Neural crest cell (in vitro differentiated cells): ENCODE measurements at regions not wholly inside any gene's neighbourhood (a gene's known extent, or its start where the extent isn't known, plus 50 kb on each side); places are given as distances from the start of the nearest gene placed in this dataset.

Experiments
- DNase-seq: peaks from one replicate; pipeline ENCODE4 v3.0.0; 2021; ENCODE audit warnings: low read depth, mixed read lengths, low spot score
- H3K27ac Mint-ChIP-seq: one replicate; pipeline ENCODE4 v1.8.0; 2021; ENCODE audit warnings: mild to moderate bottlenecking, mixed read lengths; ENCODE audit not compliant: unreplicated experiment
- H3K27me3 Mint-ChIP-seq: 2 replicates; pipeline ENCODE4 v1.8.0; 2021; ENCODE audit warnings: low read depth, mild to moderate bottlenecking, mixed read lengths
- H3K36me3 Mint-ChIP-seq: 2 replicates; pipeline ENCODE4 v1.8.0; 2021; ENCODE audit warnings: low read depth, mild to moderate bottlenecking, mixed read lengths
- H3K4me1 Mint-ChIP-seq: 2 replicates; pipeline ENCODE4 v1.8.0; 2021; ENCODE audit warnings: mixed read lengths
- H3K4me3 Mint-ChIP-seq: one replicate; pipeline ENCODE4 v1.8.0; 2021; ENCODE audit warnings: mild to moderate bottlenecking, mixed read lengths
- H3K9me3 Mint-ChIP-seq: 2 replicates; pipeline ENCODE4 v1.8.0; 2021; ENCODE audit warnings: mixed read lengths
- TF ChIP-seq, protein P1 (sequence below): fragments of 200-600 bp; sonication (generic); conservative IDR thresholded peaks from 2 replicates; pipeline ENCODE4 v1.5.0; 2021; ENCODE audit warnings: antibody characterized with exemption, mild to moderate bottlenecking

- TF ChIP-seq, protein P1, sequence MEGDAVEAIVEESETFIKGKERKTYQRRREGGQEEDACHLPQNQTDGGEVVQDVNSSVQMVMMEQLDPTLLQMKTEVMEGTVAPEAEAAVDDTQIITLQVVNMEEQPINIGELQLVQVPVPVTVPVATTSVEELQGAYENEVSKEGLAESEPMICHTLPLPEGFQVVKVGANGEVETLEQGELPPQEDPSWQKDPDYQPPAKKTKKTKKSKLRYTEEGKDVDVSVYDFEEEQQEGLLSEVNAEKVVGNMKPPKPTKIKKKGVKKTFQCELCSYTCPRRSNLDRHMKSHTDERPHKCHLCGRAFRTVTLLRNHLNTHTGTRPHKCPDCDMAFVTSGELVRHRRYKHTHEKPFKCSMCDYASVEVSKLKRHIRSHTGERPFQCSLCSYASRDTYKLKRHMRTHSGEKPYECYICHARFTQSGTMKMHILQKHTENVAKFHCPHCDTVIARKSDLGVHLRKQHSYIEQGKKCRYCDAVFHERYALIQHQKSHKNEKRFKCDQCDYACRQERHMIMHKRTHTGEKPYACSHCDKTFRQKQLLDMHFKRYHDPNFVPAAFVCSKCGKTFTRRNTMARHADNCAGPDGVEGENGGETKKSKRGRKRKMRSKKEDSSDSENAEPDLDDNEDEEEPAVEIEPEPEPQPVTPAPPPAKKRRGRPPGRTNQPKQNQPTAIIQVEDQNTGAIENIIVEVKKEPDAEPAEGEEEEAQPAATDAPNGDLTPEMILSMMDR: no peak
- H3K36me3 Mint-ChIP-seq: peaks cover 5% of the 10 kb centered on the region
- H3K4me1 Mint-ChIP-seq: peaks cover 51% of the 10 kb centered on the region
- no peak overlapping the region for H3K27ac Mint-ChIP-seq
- H3K9me3 Mint-ChIP-seq: peaks cover 6% of the 10 kb centered on the region
- no peak for DNase-seq
- H3K27me3 Mint-ChIP-seq: no peaks in the 10 kb centered on the region
- H3K4me3 Mint-ChIP-seq: no peak overlapping the region
Measured at GRCh38 chr2:8267721-8268120, 414.1 kb upstream of the ID2 start.

DNA sequence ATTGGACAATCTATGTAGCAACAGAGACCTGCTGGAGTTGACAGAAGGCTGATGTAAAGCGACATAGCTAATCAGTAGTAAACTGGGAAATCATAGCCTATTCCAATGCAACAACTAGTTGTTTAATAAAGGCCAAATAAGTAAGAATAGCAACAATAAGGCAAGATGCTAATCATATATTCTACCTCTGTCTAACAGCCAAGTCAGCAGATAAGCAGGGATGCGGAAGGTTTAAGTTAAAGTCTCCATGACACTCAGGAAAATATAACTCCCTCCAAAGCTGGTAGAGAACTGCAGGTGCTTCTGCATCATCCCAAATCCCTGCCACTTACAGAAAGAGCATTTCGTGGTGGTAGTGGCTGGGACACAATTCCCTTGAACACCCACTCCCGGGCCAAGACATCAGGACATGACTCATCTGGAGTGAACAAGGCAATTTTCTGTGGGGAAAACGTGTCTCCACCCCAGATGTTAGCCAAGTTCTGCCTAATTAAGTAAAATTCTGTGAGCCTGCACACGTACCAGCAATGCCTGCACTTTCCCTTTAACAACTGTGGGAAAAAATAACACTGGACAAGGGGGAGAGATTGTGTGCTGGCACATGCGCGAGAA is 413.6 kb upstream of the ID2 start:
- Mint-ChIP-seq H3K4me1 (peaks cover 45% of the 10 kb centered on the region), H3K36me3 (peaks cover 5% of the 10 kb centered on the region), H3K27me3 (no peaks in the 10 kb centered on the region), H3K9me3 (peaks cover 6% of the 10 kb centered on the region), H3K4me3 (no peak overlapping the region), H3K27ac (no peak overlapping the region)
- TF ChIP-seq, protein P1: no peak
- no peak for DNase-seq

GRCh38 chr2:8270699-8271098 is 411.2 kb upstream of the ID2 start:
- TF ChIP-seq, protein P1: no peak

DNA sequence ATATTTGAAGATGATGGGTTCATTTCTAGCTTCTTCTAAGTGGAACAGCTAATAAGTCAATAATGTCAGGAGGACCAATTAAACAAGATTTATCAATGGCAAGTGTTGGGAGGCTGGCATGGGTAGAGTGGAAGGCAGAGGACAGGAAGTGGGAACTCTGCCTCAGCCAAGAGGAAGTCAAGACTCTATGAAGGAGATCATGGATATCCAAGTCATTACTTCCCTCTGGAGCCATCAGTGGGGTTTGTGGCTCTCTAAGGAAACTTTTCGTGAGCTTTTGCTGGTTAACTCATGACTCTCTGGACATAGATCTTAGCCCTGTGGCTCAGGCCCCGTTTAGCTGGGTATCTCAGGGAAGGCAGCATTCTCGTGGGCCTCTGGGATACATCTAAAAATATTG is 410.4 kb upstream of the ID2 start:
- Mint-ChIP-seq H3K27ac (no peak overlapping the region), H3K9me3 (peaks cover 10% of the 10 kb centered on the region), H3K27me3 (no peaks in the 10 kb centered on the region), H3K36me3 (peaks cover 7% of the 10 kb centered on the region), H3K4me1 (peaks cover 18% of the 10 kb centered on the region), H3K4me3 (no peak overlapping the region)
- TF ChIP-seq, protein P1: no peak
- no peak for DNase-seq

More at GRCh38 chr2:8270699-8271098, 411.2 kb upstream of the ID2 start:
- no peak for DNase-seq
- H3K9me3 Mint-ChIP-seq: peaks cover 8% of the 10 kb centered on the region
- peaks cover 23% of the 10 kb centered on the region for H3K4me1 Mint-ChIP-seq
- no peak overlapping the region for H3K4me3 Mint-ChIP-seq
- no peaks in the 10 kb centered on the region for H3K27me3 Mint-ChIP-seq
- H3K36me3 Mint-ChIP-seq: peaks cover 7% of the 10 kb centered on the region
- no peak overlapping the region for H3K27ac Mint-ChIP-seq

DNA sequence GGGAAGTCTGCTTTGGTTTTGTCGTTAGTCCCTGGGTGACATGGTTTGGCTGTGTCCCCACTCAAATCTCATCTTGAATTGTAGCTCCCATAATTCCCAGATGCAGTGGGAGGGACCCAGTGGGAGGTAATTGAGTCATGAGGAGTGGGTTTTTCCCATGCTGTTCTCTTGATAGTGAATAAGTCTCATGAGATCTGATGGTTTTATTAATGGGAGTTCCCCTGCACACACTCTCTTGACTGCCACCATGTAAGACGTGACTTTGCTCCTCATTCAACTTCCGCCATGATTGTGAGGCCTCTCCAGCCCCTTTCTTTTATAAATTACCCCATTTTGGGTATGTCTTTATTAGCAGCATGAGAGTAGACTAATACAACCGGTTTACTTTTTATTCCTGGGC is 405.8 kb upstream of the ID2 start:
- TF ChIP-seq, protein P1: no peak
- H3K4me3 Mint-ChIP-seq: no peak overlapping the region
- H3K27ac Mint-ChIP-seq: no peak overlapping the region
- H3K4me1 Mint-ChIP-seq: no peaks in the 10 kb centered on the region
- no peaks in the 10 kb centered on the region for H3K27me3 Mint-ChIP-seq
- no peak for DNase-seq
- H3K36me3 Mint-ChIP-seq: peaks cover 7% of the 10 kb centered on the region
- peaks cover 8% of the 10 kb centered on the region for H3K9me3 Mint-ChIP-seq
